T-helper 1 cell treated with Interleukin-12 subunit alpha and Interleukin-12 subunit beta and Interleukin-4 antibody, amounts not matched to agents 30 μg/mL and 1 μg/mL, for 36 hours (primary cell): ENCODE measurements at regions not wholly inside any gene's neighbourhood (a gene's known extent, or its start where the extent isn't known, plus 50 kb on each side); places are given as distances from the start of the nearest gene placed in this dataset.
"Not testable (repeated sequence)": the region's sequence is repeated elsewhere in the genome, so short reads cannot be mapped to it uniquely, and the experiment has no call there.

Source experiments
- H3K27ac Mint-ChIP-seq: one replicate; pipeline ENCODE4 v1.8.0; 2021; ENCODE audit warnings: mild to moderate bottlenecking, mixed read lengths
- H3K27me3 Mint-ChIP-seq: one replicate; pipeline ENCODE4 v1.8.0; 2021; ENCODE audit warnings: low read depth, mixed read lengths
- H3K36me3 Mint-ChIP-seq: one replicate; pipeline ENCODE4 v1.8.0; 2021; ENCODE audit warnings: low read depth, mixed read lengths
- H3K4me1 Mint-ChIP-seq: one replicate; pipeline ENCODE4 v1.8.0; 2021; ENCODE audit warnings: low read depth, mixed read lengths
- H3K4me3 Mint-ChIP-seq: one replicate; pipeline ENCODE4 v1.8.0; 2021; ENCODE audit warnings: mild to moderate bottlenecking, moderate library complexity, mixed read lengths
- H3K9me3 Mint-ChIP-seq: one replicate; pipeline ENCODE4 v1.8.0; 2021; ENCODE audit warnings: mixed read lengths

- no peak overlapping the region for H3K4me3 Mint-ChIP-seq
- H3K27ac Mint-ChIP-seq, result no peak overlapping the region
- H3K27me3 Mint-ChIP-seq, result no peaks in the 10 kb centered on the region
- H3K36me3 Mint-ChIP-seq, result no peaks in the 10 kb centered on the region
- no peaks in the 10 kb centered on the region for H3K4me1 Mint-ChIP-seq
- H3K9me3 Mint-ChIP-seq, result peaks cover 24% of the 10 kb centered on the region
Measured at GRCh38 chr14:38012056-38012455, 195.6 kb upstream of the SSTR1 start.

- Mint-ChIP-seq H3K27ac (no peak overlapping the region), H3K27me3 (no peaks in the 10 kb centered on the region), H3K36me3 (no peaks in the 10 kb centered on the region), H3K9me3 (peaks cover 18% of the 10 kb centered on the region), H3K4me1 (no peaks in the 10 kb centered on the region), H3K4me3 (no peak overlapping the region)
Measured at GRCh38 chr14:38016497-38016896, 191.2 kb upstream of the SSTR1 start.

- Mint-ChIP-seq H3K27ac (no peak overlapping the region), H3K27me3 (no peaks in the 10 kb centered on the region), H3K4me1 (no peaks in the 10 kb centered on the region), H3K36me3 (no peaks in the 10 kb centered on the region), H3K4me3 (no peak overlapping the region), H3K9me3 (peaks cover 31% of the 10 kb centered on the region)
Measured at GRCh38 chr14:38021861-38022260, 185.8 kb upstream of the SSTR1 start.

- no peak overlapping the region for H3K27ac Mint-ChIP-seq
- H3K4me3 Mint-ChIP-seq, result no peak overlapping the region
- no peaks in the 10 kb centered on the region for H3K27me3 Mint-ChIP-seq
- H3K36me3 Mint-ChIP-seq, result no peaks in the 10 kb centered on the region
- peaks cover 36% of the 10 kb centered on the region for H3K9me3 Mint-ChIP-seq
- H3K4me1 Mint-ChIP-seq, result no peaks in the 10 kb centered on the region
Measured at GRCh38 chr14:38022775-38023174, 184.9 kb upstream of the SSTR1 start.

GRCh38 chr14:38038171-38038570 is 169.5 kb upstream of the SSTR1 start:
- no peak overlapping the region for H3K4me3 Mint-ChIP-seq
- no peak overlapping the region for H3K27ac Mint-ChIP-seq
- no peaks in the 10 kb centered on the region for H3K27me3 Mint-ChIP-seq
- peaks cover 5% of the 10 kb centered on the region for H3K9me3 Mint-ChIP-seq
- H3K4me1 Mint-ChIP-seq, result no peaks in the 10 kb centered on the region
- H3K36me3 Mint-ChIP-seq, result no peaks in the 10 kb centered on the region

GRCh38 chr14:38038986-38039385 is 168.7 kb upstream of the SSTR1 start:
- H3K4me3 Mint-ChIP-seq, result no peak overlapping the region
- H3K9me3 Mint-ChIP-seq, result peaks cover 3% of the 10 kb centered on the region
- H3K27me3 Mint-ChIP-seq, result no peaks in the 10 kb centered on the region
- no peaks in the 10 kb centered on the region for H3K4me1 Mint-ChIP-seq
- no peaks in the 10 kb centered on the region for H3K36me3 Mint-ChIP-seq
- no peak overlapping the region for H3K27ac Mint-ChIP-seq

GRCh38 chr14:38039496-38039895 is 168.2 kb upstream of the SSTR1 start:
- H3K9me3 Mint-ChIP-seq, result no peaks in the 10 kb centered on the region
- H3K27ac Mint-ChIP-seq, result no peak overlapping the region
- H3K4me3 Mint-ChIP-seq, result no peak overlapping the region
- no peaks in the 10 kb centered on the region for H3K4me1 Mint-ChIP-seq
- no peaks in the 10 kb centered on the region for H3K36me3 Mint-ChIP-seq
- H3K27me3 Mint-ChIP-seq, result no peaks in the 10 kb centered on the region

- Mint-ChIP-seq H3K4me1 (no peaks in the 10 kb centered on the region), H3K9me3 (no peaks in the 10 kb centered on the region), H3K4me3 (no peak overlapping the region), H3K27me3 (no peaks in the 10 kb centered on the region), H3K36me3 (no peaks in the 10 kb centered on the region), H3K27ac (no peak overlapping the region)
Measured at GRCh38 chr14:38040411-38040810, 167.3 kb upstream of the SSTR1 start.

- Mint-ChIP-seq H3K9me3 (no peaks in the 10 kb centered on the region), H3K27me3 (no peaks in the 10 kb centered on the region), H3K4me1 (no peaks in the 10 kb centered on the region), H3K4me3 (no peak overlapping the region), H3K27ac (no peak overlapping the region), H3K36me3 (no peaks in the 10 kb centered on the region)
Measured at GRCh38 chr14:38042322-38042721, 165.4 kb upstream of the SSTR1 start.

GRCh38 chr14:38044710-38045109 is 163.0 kb upstream of the SSTR1 start:
- H3K36me3 Mint-ChIP-seq, result no peaks in the 10 kb centered on the region
- H3K4me3 Mint-ChIP-seq, result no peak overlapping the region
- H3K4me1 Mint-ChIP-seq, result no peaks in the 10 kb centered on the region
- H3K27me3 Mint-ChIP-seq, result no peaks in the 10 kb centered on the region
- peaks cover 12% of the 10 kb centered on the region for H3K9me3 Mint-ChIP-seq
- H3K27ac Mint-ChIP-seq, result no peak overlapping the region

- H3K36me3 Mint-ChIP-seq, result no peaks in the 10 kb centered on the region
- H3K4me3 Mint-ChIP-seq, result no peak overlapping the region
- no peaks in the 10 kb centered on the region for H3K27me3 Mint-ChIP-seq
- no peak overlapping the region for H3K27ac Mint-ChIP-seq
- no peaks in the 10 kb centered on the region for H3K4me1 Mint-ChIP-seq
- peaks cover 12% of the 10 kb centered on the region for H3K9me3 Mint-ChIP-seq
Measured at GRCh38 chr14:38045461-38045860, 162.2 kb upstream of the SSTR1 start.

GRCh38 chr14:38046160-38046559 is 161.5 kb upstream of the SSTR1 start:
- Mint-ChIP-seq H3K27me3 (no peaks in the 10 kb centered on the region), H3K4me1 (no peaks in the 10 kb centered on the region), H3K9me3 (peaks cover 13% of the 10 kb centered on the region), H3K4me3 (no peak overlapping the region), H3K27ac (no peak overlapping the region), H3K36me3 (no peaks in the 10 kb centered on the region)

- Mint-ChIP-seq H3K27me3 (no peaks in the 10 kb centered on the region), H3K27ac (no peak overlapping the region), H3K36me3 (no peaks in the 10 kb centered on the region), H3K4me3 (no peak overlapping the region), H3K4me1 (no peaks in the 10 kb centered on the region), H3K9me3 (peaks cover 20% of the 10 kb centered on the region)
Measured at GRCh38 chr14:38047195-38047902, 160.4 kb upstream of the SSTR1 start.

- Mint-ChIP-seq H3K27me3 (peaks cover 3% of the 10 kb centered on the region), H3K36me3 (no peaks in the 10 kb centered on the region), H3K9me3 (peaks cover 16% of the 10 kb centered on the region), H3K4me3 (no peak overlapping the region), H3K27ac (no peak overlapping the region), H3K4me1 (no peaks in the 10 kb centered on the region)
Measured at GRCh38 chr14:38053666-38054065, 154.0 kb upstream of the SSTR1 start.

- H3K9me3 Mint-ChIP-seq, result peaks cover 16% of the 10 kb centered on the region
- no peaks in the 10 kb centered on the region for H3K4me1 Mint-ChIP-seq
- no peaks in the 10 kb centered on the region for H3K36me3 Mint-ChIP-seq
- H3K27ac Mint-ChIP-seq, result no peak overlapping the region
- no peak overlapping the region for H3K4me3 Mint-ChIP-seq
- H3K27me3 Mint-ChIP-seq, result peaks cover 3% of the 10 kb centered on the region
Measured at GRCh38 chr14:38056270-38056669, 151.4 kb upstream of the SSTR1 start.

GRCh38 chr14:38062223-38062622 is 145.5 kb upstream of the SSTR1 start:
- H3K4me1 Mint-ChIP-seq, result peaks cover 12% of the 10 kb centered on the region
- not testable (repeated sequence) for H3K27me3 Mint-ChIP-seq, H3K27ac Mint-ChIP-seq, H3K36me3 Mint-ChIP-seq, H3K4me3 Mint-ChIP-seq
- H3K9me3 Mint-ChIP-seq, result peaks cover 17% of the 10 kb centered on the region
